H9 (cell line): ENCODE measurements at regions not wholly inside any gene's neighbourhood (a gene's known extent, or its start where the extent isn't known, plus 50 kb on each side); places are given as distances from the start of the nearest gene placed in this dataset.

ENCODE experiments used
- DNase-seq: peaks from one replicate; pipeline ENCODE4 v3.0.0-alpha.2; 2017
- H2AFZ ChIP-seq: one replicate; pipeline ENCODE4 v1.6.1; 2013; ENCODE audit warnings: mild to moderate bottlenecking, low read length, control low read depth, moderate library complexity
- H2AK5ac ChIP-seq: 2 replicates; pipeline ENCODE4 v1.6.1; 2013; ENCODE audit warnings: low read length, control low read depth, mixed read lengths; ENCODE audit not compliant: insufficient read length
- H2BK120ac ChIP-seq: one replicate; pipeline ENCODE4 v1.6.1; 2013; ENCODE audit warnings: low read depth, mild to moderate bottlenecking, low read length, control low read depth, inconsistent platforms; ENCODE audit not compliant: poor library complexity, severe bottlenecking
- H2BK12ac ChIP-seq: 2 replicates; pipeline ENCODE4 v1.6.1; 2013; ENCODE audit warnings: low read length, control low read depth, mixed read lengths, low read depth; ENCODE audit not compliant: insufficient read length
- H2BK15ac ChIP-seq: 2 replicates; pipeline ENCODE4 v1.6.1; 2013; ENCODE audit warnings: low read depth, low read length, control low read depth
- H2BK20ac ChIP-seq: one replicate; pipeline ENCODE4 v1.6.1; 2013; ENCODE audit warnings: low read depth, mild to moderate bottlenecking, low read length, control low read depth, inconsistent platforms; ENCODE audit not compliant: poor library complexity, severe bottlenecking
- H2BK5ac ChIP-seq: 2 replicates; pipeline ENCODE4 v1.6.1; 2013; ENCODE audit warnings: low read length, control low read depth, mixed read lengths; ENCODE audit not compliant: insufficient read length
- H3K14ac ChIP-seq: 2 replicates; pipeline ENCODE4 v1.6.1; 2013; ENCODE audit warnings: low read length, control low read depth; ENCODE audit not compliant: insufficient read depth
- H3K18ac ChIP-seq: 2 replicates; pipeline ENCODE4 v1.6.1; 2013; ENCODE audit warnings: low read depth, mild to moderate bottlenecking, mixed read lengths, low read length, control low read depth; ENCODE audit not compliant: insufficient read length
- H3K23ac ChIP-seq: 2 replicates; pipeline ENCODE4 v1.6.1; 2013; ENCODE audit warnings: low read length, control low read depth, mixed read lengths, low read depth; ENCODE audit not compliant: insufficient read length
- H3K23me2 ChIP-seq: 2 replicates; pipeline ENCODE4 v1.6.1; 2013; ENCODE audit warnings: low read depth, mild to moderate bottlenecking, mixed read lengths, low read length, control low read depth; ENCODE audit not compliant: insufficient read length, poor library complexity, severe bottlenecking
- H3K27ac ChIP-seq: 2 replicates; pipeline ENCODE4 v1.5.1; 2013; ENCODE audit warnings: low read length, control low read depth, mixed read lengths, low read depth; ENCODE audit not compliant: insufficient read length
- H3K27me3 ChIP-seq: 2 replicates; pipeline ENCODE4 v1.6.1; 2013; ENCODE audit warnings: low read length, control low read depth, inconsistent platforms; ENCODE audit not compliant: insufficient read depth
- H3K4ac ChIP-seq: 2 replicates; pipeline ENCODE4 v1.6.1; 2013; ENCODE audit warnings: low read depth, mild to moderate bottlenecking, control low read depth, inconsistent platforms, low read length, moderate library complexity
- H3K4me1 ChIP-seq: 2 replicates; pipeline ENCODE4 v1.6.1; 2013; ENCODE audit warnings: low read length, control low read depth, inconsistent platforms; ENCODE audit not compliant: insufficient read depth
- H3K4me2 ChIP-seq: 2 replicates; pipeline ENCODE4 v1.6.1; 2013; ENCODE audit warnings: low read length, control low read depth, mixed read lengths; ENCODE audit not compliant: insufficient read length, insufficient read depth
- H3K56ac ChIP-seq: 2 replicates; pipeline ENCODE4 v1.6.1; 2013; ENCODE audit warnings: low read depth, mild to moderate bottlenecking, mixed read lengths, low read length, control low read depth; ENCODE audit not compliant: insufficient read length
- H3K79me1 ChIP-seq: 2 replicates; pipeline ENCODE4 v1.6.1; 2013; ENCODE audit warnings: low read depth, mild to moderate bottlenecking, moderate library complexity, low read length, control low read depth, inconsistent platforms; ENCODE audit not compliant: insufficient read depth, poor library complexity, severe bottlenecking
- H3K79me2 ChIP-seq: 2 replicates; pipeline ENCODE4 v1.6.1; 2013; ENCODE audit warnings: low read length, control low read depth, inconsistent platforms; ENCODE audit not compliant: insufficient read depth
- H3K9ac ChIP-seq: 2 replicates; pipeline ENCODE4 v1.6.1; 2013; ENCODE audit warnings: low read length, control low read depth, mixed read lengths; ENCODE audit not compliant: insufficient read length; ENCODE audit errors: extremely low read depth
- H3K9me3 ChIP-seq: one replicate; pipeline ENCODE4 v1.6.1; 2013; ENCODE audit warnings: low read depth, low read length, inconsistent platforms; ENCODE audit not compliant: control insufficient read depth
- H3T11ph ChIP-seq: one replicate; pipeline ENCODE4 v1.6.1; 2013; ENCODE audit warnings: mild to moderate bottlenecking, low read length, control low read depth, inconsistent platforms
- H4K20me1 ChIP-seq: one replicate; pipeline ENCODE4 v1.6.1; 2013; ENCODE audit not compliant: control insufficient read depth, insufficient read length, insufficient read depth
- H4K5ac ChIP-seq: 2 replicates; pipeline ENCODE4 v1.6.1; 2013; ENCODE audit warnings: low read depth, mild to moderate bottlenecking, mixed read lengths, low read length, control low read depth; ENCODE audit not compliant: insufficient read length
- H4K8ac ChIP-seq: replicated peaks from 2 replicates; pipeline ENCODE4 v1.6.1; 2013; ENCODE audit warnings: low read length, control low read depth, mixed read lengths, low read depth; ENCODE audit not compliant: insufficient read length
- H4K91ac ChIP-seq: 2 replicates; pipeline ENCODE4 v1.6.1; 2013; ENCODE audit warnings: low read depth, mild to moderate bottlenecking, moderate library complexity, mixed read lengths, low read length, control low read depth; ENCODE audit not compliant: insufficient read length
- H3K27ac Mint-ChIP-seq, 3 experiments: 2 replicates in 2 of 3; 3 replicates in 1 of 3; pipeline ENCODE4 v1.8.0; 2020 to 2021; ENCODE audit warnings: mixed read lengths in 3 of 3, mild to moderate bottlenecking in 1 of 3, moderate library complexity in 1 of 3
- H3K27me3 Mint-ChIP-seq: 2 replicates; pipeline ENCODE4 v1.8.0; 2021; ENCODE audit warnings: low read depth, mild to moderate bottlenecking, moderate library complexity, mixed read lengths
- H3K36me3 Mint-ChIP-seq, 3 experiments: 2 replicates in 2 of 3; 3 replicates in 1 of 3; pipeline ENCODE4 v1.8.0; 2020 to 2021; ENCODE audit warnings: low read depth in 3 of 3, mixed read lengths in 3 of 3; ENCODE audit not compliant: insufficient read depth in 1 of 3
- H3K4me1 Mint-ChIP-seq, 2 experiments: 2 replicates each; pipeline ENCODE4 v1.8.0; 2020; ENCODE audit warnings: mixed read lengths in 2 of 2
- H3K4me3 Mint-ChIP-seq, 2 experiments: 2 replicates in 1 of 2; 3 replicates in 1 of 2; pipeline ENCODE4 v1.8.0; 2020 to 2021; ENCODE audit warnings: mild to moderate bottlenecking in 2 of 2, mixed read lengths in 2 of 2, moderate library complexity in 1 of 2
- H3K9me3 Mint-ChIP-seq, 2 experiments: 2 replicates in 1 of 2; 3 replicates in 1 of 2; pipeline ENCODE4 v1.8.0; 2020; ENCODE audit warnings: mild to moderate bottlenecking in 2 of 2, mixed read lengths in 2 of 2, moderate library complexity in 1 of 2
- CTCF ChIP-seq: fragments of 200-600 bp; sonication (generic); conservative IDR thresholded peaks from 3 replicates; pipeline ENCODE4 v1.8.0; 2021; ENCODE audit warnings: antibody characterized with exemption, mild to moderate bottlenecking
- WGBS: extraction: QIAGEN DNeasy Blood & Tissue Kit; methylation state at CpG from one replicate; pipeline ENCODE4 v1.1.7; 2013; ENCODE audit warnings: missing lambda C conversion rate, low lambda C conversion rate, mixed read lengths; ENCODE audit not compliant: insufficient read length; ENCODE audit errors: extremely low coverage; 5-methylcytosine and 5-hydroxymethylcytosine counted together

DNA sequence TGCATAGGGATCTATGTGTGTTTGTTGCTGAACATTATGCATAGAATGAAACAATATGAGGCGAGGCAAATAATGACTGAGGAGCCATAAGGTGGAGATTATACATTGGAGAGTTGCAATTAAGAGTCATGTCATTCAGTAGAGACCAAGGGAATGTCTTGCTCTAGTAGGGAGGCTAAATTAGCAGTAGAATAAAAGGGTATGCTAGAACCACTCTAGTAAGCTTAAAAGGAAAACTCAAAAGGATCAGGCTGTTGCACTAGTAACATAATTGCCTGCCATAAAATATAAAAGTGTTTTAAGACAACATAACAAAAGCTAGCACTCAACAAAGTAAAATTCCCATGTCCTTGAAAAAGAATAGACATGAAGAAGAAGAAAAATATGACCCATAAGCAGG is 586.2 kb upstream of the DIAPH2 start:
- TF ChIP-seq CTCF = no peak
- no CpG with 5 or more reads among the region's 1 CpG for WGBS
- Mint-ChIP-seq H3K27ac (no peak overlapping the region; a peak in 1 of 7 replicates), H3K4me3 (no peak overlapping the region), H3K4me1 (peaks cover 12 to 20% of the 10 kb centered on the region in 2 experiments), H3K27me3 (no peaks in the 10 kb centered on the region), H3K9me3 (no peaks in the 10 kb centered on the region), H3K36me3 (no peaks in the 10 kb centered on the region)
- no peaks in the 10 kb centered on the region for H3K79me2 ChIP-seq
- no peak overlapping the region for H3T11ph ChIP-seq
- no peak overlapping the region for H2BK5ac ChIP-seq
- no peak overlapping the region for H2BK20ac ChIP-seq
- no peak overlapping the region for H3K56ac ChIP-seq
- no peaks in the 10 kb centered on the region for H3K27me3 ChIP-seq
- no peaks in the 10 kb centered on the region for H3K9me3 ChIP-seq
- no peak overlapping the region for H2AK5ac ChIP-seq
- H3K4ac ChIP-seq = no peak overlapping the region
- no peak overlapping the region for H2BK12ac ChIP-seq
- H3K23ac ChIP-seq = no peak overlapping the region
- no peak overlapping the region for H2BK15ac ChIP-seq
- no peak overlapping the region for H2AFZ ChIP-seq
- H3K9ac ChIP-seq = no peak overlapping the region
- no peak overlapping the region for H3K18ac ChIP-seq
- no peak for DNase-seq
- no peaks in the 10 kb centered on the region for H4K20me1 ChIP-seq
- H3K79me1 ChIP-seq = no peaks in the 10 kb centered on the region
- H4K91ac ChIP-seq = no peak overlapping the region
- H3K14ac ChIP-seq = no peak overlapping the region
- no peak overlapping the region for H2BK120ac ChIP-seq
- H3K4me2 ChIP-seq = no peak overlapping the region
- H3K23me2 ChIP-seq = no peaks in the 10 kb centered on the region
- no peaks in the 10 kb centered on the region for H3K4me1 ChIP-seq
- no peak overlapping the region for H4K5ac ChIP-seq
- no peak overlapping the region for H3K27ac ChIP-seq
- H4K8ac ChIP-seq = no peak overlapping the region
